ENCODE measurements at regions not wholly inside any gene's neighbourhood (a gene's known extent, or its start where the extent isn't known, plus 50 kb on each side); places are given as distances from the start of the nearest gene placed in this dataset.

DNA sequence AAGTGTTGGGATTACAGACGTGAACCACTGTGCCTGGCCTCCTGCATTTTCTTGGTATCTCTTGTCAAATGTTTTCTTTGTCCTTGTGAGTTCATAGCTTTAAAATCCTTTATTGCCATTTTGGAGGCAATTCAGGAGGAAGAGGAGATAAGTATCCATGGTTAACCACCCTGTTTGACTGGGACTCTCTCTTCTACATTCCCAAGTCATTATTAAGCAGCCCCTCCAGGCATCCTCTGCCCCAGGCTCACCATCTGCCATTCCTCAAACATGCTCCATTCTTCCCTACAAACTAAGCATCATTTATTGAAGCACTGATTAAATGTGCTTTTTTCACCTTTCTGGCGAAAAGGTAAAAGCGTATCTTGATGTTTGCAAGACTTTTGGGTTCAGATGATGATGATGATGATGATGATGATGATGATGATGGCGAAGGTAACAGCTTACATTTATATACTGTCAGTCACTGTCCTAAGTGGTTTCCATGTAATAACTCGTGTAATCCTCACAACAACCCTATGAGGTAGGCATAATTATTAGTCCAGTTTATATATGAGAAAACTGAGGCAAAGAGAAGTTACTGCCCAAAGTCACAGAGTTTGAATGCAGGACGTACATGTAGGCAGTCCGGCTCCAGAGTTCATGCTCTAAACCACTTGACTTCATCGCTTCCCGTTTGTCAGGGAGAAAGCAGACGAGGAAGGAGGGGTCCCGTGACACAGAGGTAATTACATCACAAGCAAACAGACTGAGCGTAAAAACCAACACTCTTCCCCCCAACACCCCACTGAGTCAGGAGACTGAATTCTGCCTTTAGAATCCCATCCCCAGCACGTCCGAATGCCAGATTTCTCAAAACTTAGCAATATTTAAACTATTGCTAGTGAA, 69.7 kb upstream of the ACKR3 start:
- no peaks in the 10 kb centered on the region for H3K36me3 ChIP-seq (ENCODE audit: control insufficient read depth in 2 of 2, extremely low read depth in 1 of 2, insufficient read depth in 2 of 2, low read length in 2 of 2)
- no peak for DNase-seq (ENCODE audit: low read depth, low spot score)
- no peaks in the 10 kb centered on the region for H3K27me3 ChIP-seq (ENCODE audit: control insufficient read depth, extremely low read depth, insufficient read depth, low read length)
- no peak overlapping the region for H2AFZ ChIP-seq (ENCODE audit: control insufficient read depth, low read length)
- TF ChIP-seq, protein P1, sequence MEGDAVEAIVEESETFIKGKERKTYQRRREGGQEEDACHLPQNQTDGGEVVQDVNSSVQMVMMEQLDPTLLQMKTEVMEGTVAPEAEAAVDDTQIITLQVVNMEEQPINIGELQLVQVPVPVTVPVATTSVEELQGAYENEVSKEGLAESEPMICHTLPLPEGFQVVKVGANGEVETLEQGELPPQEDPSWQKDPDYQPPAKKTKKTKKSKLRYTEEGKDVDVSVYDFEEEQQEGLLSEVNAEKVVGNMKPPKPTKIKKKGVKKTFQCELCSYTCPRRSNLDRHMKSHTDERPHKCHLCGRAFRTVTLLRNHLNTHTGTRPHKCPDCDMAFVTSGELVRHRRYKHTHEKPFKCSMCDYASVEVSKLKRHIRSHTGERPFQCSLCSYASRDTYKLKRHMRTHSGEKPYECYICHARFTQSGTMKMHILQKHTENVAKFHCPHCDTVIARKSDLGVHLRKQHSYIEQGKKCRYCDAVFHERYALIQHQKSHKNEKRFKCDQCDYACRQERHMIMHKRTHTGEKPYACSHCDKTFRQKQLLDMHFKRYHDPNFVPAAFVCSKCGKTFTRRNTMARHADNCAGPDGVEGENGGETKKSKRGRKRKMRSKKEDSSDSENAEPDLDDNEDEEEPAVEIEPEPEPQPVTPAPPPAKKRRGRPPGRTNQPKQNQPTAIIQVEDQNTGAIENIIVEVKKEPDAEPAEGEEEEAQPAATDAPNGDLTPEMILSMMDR (optimal IDR thresholded peaks at IDR 0.05 in 1 of 3, IDR thresholded peaks at IDR 0.05 in 1 of 3, conservative IDR thresholded peaks at IDR 0.05 in 1 of 3; ENCODE audit: extremely low read depth in 1 of 3, insufficient read depth in 2 of 3, low read length in 3 of 3): no peak
- no peak for TF ChIP-seq EZH2 (IDR thresholded peaks at IDR 0.05; ENCODE audit: low read length)
- H3K4me2 ChIP-seq (ENCODE audit: control insufficient read depth, extremely low read depth, insufficient read depth, low read depth, low read length): no peak overlapping the region
- H3K79me2 ChIP-seq (ENCODE audit: control insufficient read depth, insufficient read depth, low read length): no peaks in the 10 kb centered on the region
- dilution Hi-C loops (cut with MboI; ENCODE audit: extremely low pct_ligation_motif_present, low sequenced_read_pairs): no loop called here
- peak; percentile 20 for FAIRE-seq
- no peak overlapping the region for H3K27ac ChIP-seq (ENCODE audit: control insufficient read depth, insufficient read depth, low read length)
- H3K9ac ChIP-seq (ENCODE audit: control insufficient read depth, extremely low read depth, insufficient read depth, low read length): no peak overlapping the region
- no peaks in the 10 kb centered on the region for H3K9me3 ChIP-seq (ENCODE audit: control insufficient read depth, low read depth, low read length)
- no peak overlapping the region for H3K4me3 ChIP-seq (ENCODE audit: control insufficient read depth in 2 of 3, extremely low read depth in 1 of 3, insufficient read depth in 2 of 3, low read depth in 1 of 3, low read length in 3 of 3)
- H4K20me1 ChIP-seq (ENCODE audit: control insufficient read depth, extremely low read depth, insufficient read depth, low read length): no peaks in the 10 kb centered on the region
- no peaks in the 10 kb centered on the region for H3K9me1 ChIP-seq (ENCODE audit: control insufficient read depth, extremely low read depth, insufficient read depth, low read length)
- no peaks in the 10 kb centered on the region for H3K4me1 ChIP-seq (ENCODE audit: control insufficient read depth, extremely low read depth, insufficient read depth, low read length)

DNA sequence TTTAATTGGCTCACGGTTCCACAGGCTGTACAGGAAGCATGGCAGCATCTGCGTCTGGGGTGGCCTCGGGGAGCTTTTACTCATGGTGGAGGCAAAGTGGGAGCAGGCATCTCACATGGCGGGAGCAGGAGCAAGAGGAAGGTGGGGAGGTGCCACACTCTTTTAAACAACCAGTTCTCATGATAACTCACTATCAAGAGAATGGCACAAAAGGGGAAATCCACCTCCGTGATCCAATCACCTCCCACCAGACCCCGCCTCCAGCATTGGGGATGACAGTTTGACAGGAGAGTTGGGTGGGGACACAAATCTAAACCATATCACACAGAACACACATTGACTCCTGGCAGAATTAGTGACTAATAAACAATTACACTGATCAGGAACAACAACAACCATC, 68.6 kb upstream of the ACKR3 start:
- no peaks in the 10 kb centered on the region for H3K79me2 ChIP-seq (ENCODE audit: control insufficient read depth, insufficient read depth, low read length)
- no peaks in the 10 kb centered on the region for H3K4me1 ChIP-seq (ENCODE audit: control insufficient read depth, extremely low read depth, insufficient read depth, low read length)
- no peaks in the 10 kb centered on the region for H3K27me3 ChIP-seq (ENCODE audit: control insufficient read depth, extremely low read depth, insufficient read depth, low read length)
- no peaks in the 10 kb centered on the region for H3K9me1 ChIP-seq (ENCODE audit: control insufficient read depth, extremely low read depth, insufficient read depth, low read length)
- no peak overlapping the region for H3K9ac ChIP-seq (ENCODE audit: control insufficient read depth, extremely low read depth, insufficient read depth, low read length)
- no peaks in the 10 kb centered on the region for H4K20me1 ChIP-seq (ENCODE audit: control insufficient read depth, extremely low read depth, insufficient read depth, low read length)
- dilution Hi-C loops (cut with MboI; ENCODE audit: extremely low pct_ligation_motif_present, low sequenced_read_pairs): no loop called here
- no peaks in the 10 kb centered on the region for H3K36me3 ChIP-seq (ENCODE audit: control insufficient read depth in 2 of 2, extremely low read depth in 1 of 2, insufficient read depth in 2 of 2, low read length in 2 of 2)
- no peaks in the 10 kb centered on the region for H3K9me3 ChIP-seq (ENCODE audit: control insufficient read depth, low read depth, low read length)
- no peak for FAIRE-seq
- H3K4me2 ChIP-seq (ENCODE audit: control insufficient read depth, extremely low read depth, insufficient read depth, low read depth, low read length): no peak overlapping the region
- TF ChIP-seq EZH2 (IDR thresholded peaks at IDR 0.05; ENCODE audit: low read length): no peak
- TF ChIP-seq, protein P1 (optimal IDR thresholded peaks at IDR 0.05 in 1 of 3, IDR thresholded peaks at IDR 0.05 in 1 of 3, conservative IDR thresholded peaks at IDR 0.05 in 1 of 3; ENCODE audit: extremely low read depth in 1 of 3, insufficient read depth in 2 of 3, low read length in 3 of 3): no peak
- no peak overlapping the region for H2AFZ ChIP-seq (ENCODE audit: control insufficient read depth, low read length)
- DNase-seq (ENCODE audit: low read depth, low spot score): no peak
- H3K4me3 ChIP-seq (ENCODE audit: control insufficient read depth in 2 of 3, extremely low read depth in 1 of 3, insufficient read depth in 2 of 3, low read depth in 1 of 3, low read length in 3 of 3): no peak overlapping the region
- H3K27ac ChIP-seq (ENCODE audit: control insufficient read depth, insufficient read depth, low read length): no peak overlapping the region

Measured in keratinocyte (primary cell).